Vagina (tissue), 2 donors: ENCODE measurements at regions not wholly inside any gene's neighbourhood (a gene's known extent, or its start where the extent isn't known, plus 50 kb on each side); places are given as distances from the start of the nearest gene placed in this dataset.

Experiments
- DNase-seq, 2 donors: peaks; one replicate each; pipeline ENCODE4 v3.0.0-alpha.2; 2017; ENCODE audit errors: extremely low spot score in 2 of 2
- H3K27ac ChIP-seq: fragments of 200-600 bp; sonication (generic); one replicate; pipeline ENCODE4 v1.5.1; 2019
- H3K27me3 ChIP-seq: fragments of 200-600 bp; sonication (generic); one replicate; pipeline ENCODE4 v1.5.1; 2019
- H3K36me3 ChIP-seq, 2 donors: fragments of 200-600 bp; sonication (generic); one replicate each; pipeline ENCODE4 v1.5.1; 2017 to 2019
- H3K4me1 ChIP-seq: fragments of 200-600 bp; sonication (generic); one replicate; pipeline ENCODE4 v1.5.1; 2019
- H3K4me3 ChIP-seq, 2 donors: fragments of 200-600 bp; sonication (generic); 1 replicate in 1 of 2; 2 replicates in 1 of 2; pipeline ENCODE4 v1.5.1; 2016 to 2019
- H3K9me3 ChIP-seq: fragments of 200-600 bp; sonication (generic); one replicate; pipeline ENCODE4 v1.5.1; 2019
- CTCF ChIP-seq, 3 experiments: fragments of 450-650 bp in 2 of 3; fragments of 200-600 bp in 1 of 3; sonication (generic) in 1 of 3; IDR thresholded peaks; one replicate each; pipeline ENCODE4 v1.5.1; 2017 to 2019; ENCODE audit warnings: antibody characterized with exemption in 3 of 3, mild to moderate bottlenecking in 2 of 3, moderate library complexity in 2 of 3
- POLR2A ChIP-seq, 2 donors: fragments of 450-650 bp; IDR thresholded peaks; one replicate each; pipeline ENCODE4 v1.6.1; 2017; ENCODE audit warnings: antibody characterized with exemption in 2 of 2, mild to moderate bottlenecking in 2 of 2, moderate library complexity in 2 of 2
- POLR2AphosphoS5 ChIP-seq, 2 donors: sonication (generic); formaldehyde crosslinking; IDR thresholded peaks; one replicate each; pipeline ENCODE4 v1.9.0; 2017; ENCODE audit warnings: antibody characterized with exemption in 2 of 2, mild to moderate bottlenecking in 2 of 2, low read depth in 1 of 2; ENCODE audit not compliant: insufficient read depth in 1 of 2
- intact Hi-C: fragments of 100-400 bp; cut with DNase I; formaldehyde crosslinking; loops from one replicate; pipeline ENCODE4 v1.15.1; 2023

- H3K9me3 ChIP-seq: no peaks in the 10 kb centered on the region
Observed at GRCh38 chr12:24206621-24207020, 257.2 kb upstream of the SOX5 start.

GRCh38 chr12:24201258-24201970 lies 251.9 kb upstream of the SOX5 start:
- Histone ChIP-seq H3K27me3 (no peaks in the 10 kb centered on the region), H3K27ac (no peak overlapping the region), H3K9me3 (no peaks in the 10 kb centered on the region), H3K4me1 (peaks cover 6% of the 10 kb centered on the region), H3K36me3 (no peaks in the 10 kb centered on the region), H3K4me3 (no peak overlapping the region)
- TF ChIP-seq CTCF (IDR thresholded peaks at IDR 0.05): no peak
- no peak for TF ChIP-seq POLR2AphosphoS5 (IDR thresholded peaks at IDR 0.05; ENCODE audit: insufficient read depth in 1 of 2, low read depth in 1 of 2)
- no peak for TF ChIP-seq POLR2A (IDR thresholded peaks at IDR 0.05)
- intact Hi-C loops: no loop called here
- DNase-seq: no peak

More at GRCh38 chr12:24206621-24207020, 257.2 kb upstream of the SOX5 start:
- Histone ChIP-seq H3K4me3 (no peak overlapping the region), H3K4me1 (no peaks in the 10 kb centered on the region), H3K36me3 (no peaks in the 10 kb centered on the region), H3K27ac (no peak overlapping the region), H3K27me3 (no peaks in the 10 kb centered on the region)
- TF ChIP-seq POLR2A (IDR thresholded peaks at IDR 0.05) (no peak), POLR2AphosphoS5 (IDR thresholded peaks at IDR 0.05; ENCODE audit: insufficient read depth in 1 of 2, low read depth in 1 of 2) (no peak), CTCF (IDR thresholded peaks at IDR 0.05) (no peak)
- no peak for DNase-seq
- intact Hi-C loops: no loop called here

- Histone ChIP-seq H3K36me3 (no peaks in the 10 kb centered on the region), H3K27ac (no peak overlapping the region), H3K27me3 (no peaks in the 10 kb centered on the region), H3K4me3 (no peak overlapping the region), H3K4me1 (peaks cover 6% of the 10 kb centered on the region), H3K9me3 (no peaks in the 10 kb centered on the region)
- intact Hi-C loops: no loop called here
- DNase-seq: no peak
- TF ChIP-seq CTCF (IDR thresholded peaks at IDR 0.05): no peak
- TF ChIP-seq POLR2A (IDR thresholded peaks at IDR 0.05): no peak
- TF ChIP-seq POLR2AphosphoS5 (IDR thresholded peaks at IDR 0.05; ENCODE audit: insufficient read depth in 1 of 2, low read depth in 1 of 2): no peak
Observed at GRCh38 chr12:24200010-24200409, 250.5 kb upstream of the SOX5 start.

- Histone ChIP-seq H3K9me3 (no peaks in the 10 kb centered on the region), H3K27ac (no peak overlapping the region), H3K4me3 (no peak overlapping the region), H3K27me3 (no peaks in the 10 kb centered on the region), H3K36me3 (no peaks in the 10 kb centered on the region), H3K4me1 (peaks cover 6% of the 10 kb centered on the region)
- DNase-seq: no peak
- TF ChIP-seq POLR2AphosphoS5 (IDR thresholded peaks at IDR 0.05; ENCODE audit: insufficient read depth in 1 of 2, low read depth in 1 of 2): no peak
- no peak for TF ChIP-seq POLR2A (IDR thresholded peaks at IDR 0.05)
- TF ChIP-seq CTCF (IDR thresholded peaks at IDR 0.05): no peak
- intact Hi-C loops: no loop called here
Observed at GRCh38 chr12:24198936-24199671, 249.6 kb upstream of the SOX5 start.

- intact Hi-C loops: no loop called here
- H3K4me1 ChIP-seq: peaks cover 6% of the 10 kb centered on the region
- no peak overlapping the region for H3K27ac ChIP-seq
- no peak overlapping the region for H3K4me3 ChIP-seq
- DNase-seq: no peak
- no peaks in the 10 kb centered on the region for H3K27me3 ChIP-seq
- H3K36me3 ChIP-seq: no peaks in the 10 kb centered on the region
- H3K9me3 ChIP-seq: no peaks in the 10 kb centered on the region
- TF ChIP-seq POLR2A (IDR thresholded peaks at IDR 0.05): no peak
- no peak for TF ChIP-seq POLR2AphosphoS5 (IDR thresholded peaks at IDR 0.05; ENCODE audit: insufficient read depth in 1 of 2, low read depth in 1 of 2)
- TF ChIP-seq CTCF (IDR thresholded peaks at IDR 0.05): no peak
Observed at GRCh38 chr12:24198070-24198469, 248.6 kb upstream of the SOX5 start.
